Forelimb muscle (tissue), 1 donor: ENCODE measurements at regions not wholly inside any gene's neighbourhood (a gene's known extent, or its start where the extent isn't known, plus 50 kb on each side); places are given as distances from the start of the nearest gene placed in this dataset.
"Not testable (repeated sequence)": the region's sequence is repeated elsewhere in the genome, so short reads cannot be mapped to it uniquely, and the experiment has no call there.

ENCODE experiments used
- DNase-seq: peaks from one replicate; pipeline ENCODE4 v3.0.0-alpha.2; 2013; ENCODE audit warnings: low read depth

GRCh38 chr4:81816031-81816761 is 344.5 kb upstream of the RASGEF1B start:
- DNase-seq = no peak

DNA sequence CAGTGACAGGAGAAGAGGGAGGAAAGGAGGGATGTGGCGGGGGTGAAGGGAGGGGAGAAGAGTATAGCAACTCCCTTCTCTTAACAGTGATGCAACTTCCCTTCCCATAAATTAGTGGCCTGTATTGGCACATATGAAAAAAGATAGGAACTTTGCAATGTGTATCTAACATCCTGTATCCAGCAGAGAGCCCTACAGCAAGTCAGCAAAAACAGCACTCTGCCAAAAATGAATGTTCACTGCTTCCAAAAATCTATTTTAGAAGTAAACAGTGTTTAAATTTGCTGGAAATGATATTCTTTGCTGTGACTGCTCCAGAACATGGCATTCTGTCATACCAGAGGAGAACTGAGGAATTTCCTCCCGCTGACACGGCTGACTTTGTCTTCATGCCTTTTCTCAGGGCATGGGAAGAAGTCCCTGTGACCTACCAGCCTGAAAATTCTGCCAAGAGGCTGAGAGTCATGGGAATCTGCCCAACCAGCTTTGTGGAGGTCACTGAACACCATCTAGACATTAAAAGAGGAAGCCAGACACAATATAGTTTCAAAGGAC is 343.4 kb upstream of the RASGEF1B start:
- peak; percentile 14 for DNase-seq

DNA sequence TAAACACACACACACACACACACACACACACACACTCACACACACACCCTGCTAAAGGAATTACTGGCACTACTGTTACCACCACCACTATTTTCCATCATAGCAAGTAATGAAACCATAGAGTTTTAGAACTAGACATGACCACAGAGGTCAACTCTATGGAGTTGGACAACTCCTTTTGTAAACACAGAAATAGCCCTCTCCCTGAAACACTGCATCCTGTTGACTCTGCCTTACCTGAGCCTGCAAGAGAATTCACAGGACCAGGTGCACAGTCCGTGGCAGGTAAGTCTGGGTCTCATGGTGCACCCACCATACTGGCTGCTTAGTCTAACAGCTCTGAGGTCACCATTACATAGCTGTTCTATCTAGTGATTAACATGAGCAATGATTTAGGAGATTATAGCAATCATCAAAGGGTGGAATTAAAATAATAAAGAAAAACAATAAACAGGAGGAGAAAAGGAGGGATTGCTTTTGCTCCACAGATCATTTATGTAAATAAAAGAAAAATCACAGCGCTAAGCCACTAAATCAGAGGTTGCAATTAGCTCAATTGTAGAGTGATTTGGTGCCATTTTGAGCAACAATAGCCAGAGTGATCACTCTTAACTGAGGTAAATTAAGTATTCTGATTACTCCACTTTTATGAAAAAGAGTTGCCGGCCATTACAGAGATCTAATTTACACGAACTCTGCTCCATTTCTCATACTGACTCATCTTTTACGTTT is 340.0 kb upstream of the RASGEF1B start:
- DNase-seq = no peak

- DNase-seq = no peak
Observed at GRCh38 chr4:81808011-81808672, 336.4 kb upstream of the RASGEF1B start.

- no peak for DNase-seq
Observed at GRCh38 chr4:81807386-81807785, 335.7 kb upstream of the RASGEF1B start.

- no peak for DNase-seq
Observed at GRCh38 chr4:81806485-81806884, 334.8 kb upstream of the RASGEF1B start.

GRCh38 chr4:81804849-81805248 is 333.1 kb upstream of the RASGEF1B start:
- no peak for DNase-seq

DNA sequence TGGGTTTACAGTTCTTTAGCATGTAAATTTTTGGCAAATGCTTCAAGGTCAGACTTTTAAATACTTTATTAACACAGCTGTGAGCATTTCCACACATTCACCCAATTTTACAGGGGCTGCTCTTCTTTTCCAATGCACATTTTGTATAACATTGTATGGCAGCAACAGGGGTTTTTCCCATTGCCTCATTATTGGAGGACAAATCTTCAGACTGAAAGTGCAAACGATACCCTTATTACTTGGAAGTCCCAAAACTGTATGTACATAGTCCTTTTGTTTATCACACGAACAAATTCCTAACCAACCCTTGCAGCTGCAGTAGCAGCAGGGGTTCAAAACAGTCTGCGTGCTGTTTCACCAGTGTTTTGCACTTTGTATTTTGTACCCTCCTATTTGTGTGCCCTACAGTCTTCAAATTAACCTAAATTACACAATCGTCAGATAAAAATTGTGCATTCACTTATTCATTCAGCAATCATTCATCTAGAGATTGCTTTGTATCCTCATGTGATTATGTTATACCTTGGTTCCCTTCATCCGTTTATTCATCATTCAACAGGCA is 330.7 kb upstream of the RASGEF1B start:
- DNase-seq = no peak

GRCh38 chr4:81799371-81799770 is 327.7 kb upstream of the RASGEF1B start:
- DNase-seq = no peak

- DNase-seq = no peak
Observed at GRCh38 chr4:81796790-81797528, 325.3 kb upstream of the RASGEF1B start.

GRCh38 chr4:81792521-81792920 is 320.8 kb upstream of the RASGEF1B start:
- no peak for DNase-seq

- DNase-seq = no peak
Observed at GRCh38 chr4:81790477-81790876, 318.8 kb upstream of the RASGEF1B start.

DNA sequence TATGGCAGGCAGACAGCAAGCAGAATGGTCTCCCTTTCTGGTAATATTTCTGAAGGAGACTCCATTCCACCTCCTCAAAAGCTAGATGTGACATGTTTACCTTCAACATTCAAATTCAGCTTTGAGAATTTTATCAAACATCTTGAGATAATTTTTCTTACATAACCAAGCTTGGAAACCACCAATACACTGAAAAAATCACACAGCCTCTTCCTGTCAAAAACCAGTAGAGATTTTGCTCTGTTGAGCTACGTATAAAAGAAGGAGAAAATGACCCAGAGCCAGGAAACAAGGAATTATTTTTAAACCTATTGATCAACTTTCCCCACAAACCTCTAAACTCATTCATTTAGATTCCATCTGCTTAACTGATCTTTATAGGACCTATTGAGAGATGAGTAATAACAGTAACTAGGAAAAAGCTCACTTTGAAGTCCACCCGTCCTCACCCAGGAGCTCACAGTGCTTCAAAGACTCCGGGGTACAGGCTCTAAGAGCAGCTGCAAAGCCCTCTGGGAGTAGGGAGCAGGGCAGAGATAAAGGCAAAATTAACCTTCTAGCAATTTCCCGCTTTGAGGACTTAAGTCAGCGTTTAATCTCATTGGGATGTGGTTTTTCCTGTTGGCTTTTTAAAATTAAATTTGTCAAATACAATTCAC is 318.2 kb upstream of the RASGEF1B start:
- DNase-seq = no peak

GRCh38 chr4:81789158-81789557 is 317.5 kb upstream of the RASGEF1B start:
- no peak for DNase-seq

DNA sequence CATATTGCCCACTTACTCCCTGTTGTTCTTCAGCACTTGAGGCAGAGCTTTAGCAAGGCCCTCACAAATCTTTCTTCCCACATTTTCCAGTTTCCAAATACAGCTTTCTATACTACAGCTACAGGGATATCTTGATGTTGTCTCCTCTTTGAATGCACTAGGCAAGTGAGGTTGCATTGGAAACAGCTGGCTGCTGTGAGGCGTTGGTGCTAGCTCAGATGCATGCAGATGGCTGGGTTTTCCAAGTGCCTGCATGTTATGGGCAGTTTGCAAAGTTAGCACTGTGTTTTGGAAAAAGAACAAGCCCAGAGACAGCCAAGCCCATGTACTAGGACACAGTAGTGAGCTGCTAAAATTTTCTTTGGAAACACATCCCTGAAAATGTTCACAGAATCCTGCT is 315.1 kb upstream of the RASGEF1B start:
- no peak for DNase-seq

GRCh38 chr4:81786063-81786763 is 314.5 kb upstream of the RASGEF1B start:
- DNase-seq = no peak

- no peak for DNase-seq
Observed at GRCh38 chr4:81785338-81785737, 313.6 kb upstream of the RASGEF1B start.

DNA sequence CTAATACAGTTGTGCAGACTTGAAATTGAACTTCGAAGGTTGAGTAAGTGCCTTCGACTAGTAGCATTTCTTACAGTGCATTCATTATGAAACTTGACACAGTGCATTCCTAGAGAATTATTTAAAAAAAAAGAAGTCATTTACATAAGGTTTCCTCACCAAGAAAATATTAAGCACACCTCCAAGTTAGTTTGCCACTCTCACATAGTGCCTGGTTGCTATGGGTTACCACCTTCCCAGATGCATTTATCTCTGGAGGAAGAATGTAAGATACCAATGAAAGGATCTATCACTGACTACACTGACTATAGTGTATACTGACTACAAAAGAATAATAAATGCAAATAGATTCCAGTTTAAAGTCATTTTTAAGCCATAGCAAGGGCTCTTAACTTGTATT is 311.9 kb upstream of the RASGEF1B start:
- no peak for DNase-seq

- DNase-seq = no peak
Observed at GRCh38 chr4:81781799-81782198, 310.1 kb upstream of the RASGEF1B start.

DNA sequence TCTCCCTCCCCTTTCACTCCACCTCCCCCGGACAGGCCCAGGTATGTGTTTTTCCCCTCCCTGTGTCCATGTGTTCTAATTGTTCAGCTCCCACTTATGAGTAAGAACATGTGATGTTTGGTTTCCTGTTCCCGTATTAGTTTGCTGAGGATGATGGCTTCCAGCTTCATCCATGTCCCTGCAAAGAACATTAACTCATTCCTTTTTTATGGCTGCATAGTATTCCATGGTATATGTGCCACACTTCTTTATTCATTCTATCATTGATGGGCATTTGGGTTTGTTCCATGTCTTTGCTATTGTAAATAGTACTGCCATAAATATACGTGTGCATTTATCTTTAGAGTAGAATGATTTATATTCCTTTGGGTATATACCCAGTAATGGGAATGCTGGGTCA is 306.0 kb upstream of the RASGEF1B start:
- not testable (repeated sequence) for DNase-seq
